Fibroblast of lung (primary cell): ENCODE measurements at regions not wholly inside any gene's neighbourhood (a gene's known extent, or its start where the extent isn't known, plus 50 kb on each side); places are given as distances from the start of the nearest gene placed in this dataset.

Source experiments
- DNase-seq, 2 donors: peaks; one replicate each; pipeline versions ENCODE4 v3.0.0 to v3.0.0-alpha.2; 2010; ENCODE audit warnings: low read depth in 2 of 2
- H2AFZ ChIP-seq: 2 replicates; pipeline ENCODE4 v1.5.1; 2012; ENCODE audit warnings: low read length, control low read depth, inconsistent platforms
- H3K27ac ChIP-seq: 2 replicates; pipeline ENCODE4 v1.5.1; 2011; ENCODE audit warnings: low read length, control low read depth; ENCODE audit not compliant: insufficient read depth
- H3K27me3 ChIP-seq: 2 replicates; pipeline ENCODE4 v1.5.1; 2011; ENCODE audit warnings: mild to moderate bottlenecking, low read length; ENCODE audit not compliant: control insufficient read depth, insufficient read depth
- H3K36me3 ChIP-seq: 2 replicates; pipeline ENCODE4 v1.5.1; 2011; ENCODE audit warnings: low read length; ENCODE audit not compliant: control insufficient read depth, insufficient read depth
- H3K4me1 ChIP-seq: 2 replicates; pipeline ENCODE4 v1.5.1; 2011; ENCODE audit warnings: low read length; ENCODE audit not compliant: control insufficient read depth, insufficient read depth; ENCODE audit errors: extremely low read depth
- H3K4me2 ChIP-seq: 2 replicates; pipeline ENCODE4 v1.5.1; 2011; ENCODE audit warnings: low read length, control low read depth; ENCODE audit not compliant: insufficient read depth; ENCODE audit errors: extremely low read depth
- H3K4me3 ChIP-seq, 4 experiments: fragments of 200-600 bp in 1 of 4; sonication (generic) in 1 of 4; replicated peaks in 1 of 4; 2 replicates each; pipeline ENCODE4 v1.5.1; 2011 to 2016; ENCODE audit warnings: low read length in 4 of 4, low read depth in 3 of 4, mild to moderate bottlenecking in 3 of 4, control low read depth in 2 of 4, inconsistent platforms in 1 of 4, mixed read lengths in 1 of 4; ENCODE audit not compliant: insufficient read depth in 1 of 4; ENCODE audit errors: control extremely low read depth in 1 of 4
- H3K79me2 ChIP-seq: 2 replicates; pipeline ENCODE4 v1.5.1; 2012; ENCODE audit warnings: mild to moderate bottlenecking, low read length, inconsistent platforms; ENCODE audit not compliant: control insufficient read depth, insufficient read depth
- H3K9ac ChIP-seq: 2 replicates; pipeline ENCODE4 v1.5.1; 2011; ENCODE audit warnings: mild to moderate bottlenecking, low read length, control low read depth; ENCODE audit not compliant: insufficient read depth
- H3K9me3 ChIP-seq: 2 replicates; pipeline ENCODE4 v1.5.1; 2012; ENCODE audit warnings: low read depth, low read length; ENCODE audit not compliant: control insufficient read depth, insufficient read depth
- H4K20me1 ChIP-seq: 2 replicates; pipeline ENCODE4 v1.5.1; 2011; ENCODE audit warnings: low read length; ENCODE audit not compliant: control insufficient read depth, insufficient read depth; ENCODE audit errors: extremely low read depth
- EZH2 ChIP-seq: IDR thresholded peaks from 2 replicates; pipeline ENCODE4 v1.5.1; 2012; ENCODE audit warnings: low read length, control low read depth, mild to moderate bottlenecking; ENCODE audit errors: missing control alignments
- TF ChIP-seq, protein P1 (sequence below), 2 donors: IDR thresholded peaks in 1 of 2; conservative IDR thresholded peaks in 1 of 2; 1 replicate in 1 of 2; 2 replicates in 1 of 2; pipeline ENCODE4 v1.5.1; 2011 to 2012; ENCODE audit warnings: low read length in 2 of 2, control low read depth in 1 of 2, inconsistent platforms in 1 of 2, low read depth in 1 of 2, mild to moderate bottlenecking in 1 of 2

DNA sequence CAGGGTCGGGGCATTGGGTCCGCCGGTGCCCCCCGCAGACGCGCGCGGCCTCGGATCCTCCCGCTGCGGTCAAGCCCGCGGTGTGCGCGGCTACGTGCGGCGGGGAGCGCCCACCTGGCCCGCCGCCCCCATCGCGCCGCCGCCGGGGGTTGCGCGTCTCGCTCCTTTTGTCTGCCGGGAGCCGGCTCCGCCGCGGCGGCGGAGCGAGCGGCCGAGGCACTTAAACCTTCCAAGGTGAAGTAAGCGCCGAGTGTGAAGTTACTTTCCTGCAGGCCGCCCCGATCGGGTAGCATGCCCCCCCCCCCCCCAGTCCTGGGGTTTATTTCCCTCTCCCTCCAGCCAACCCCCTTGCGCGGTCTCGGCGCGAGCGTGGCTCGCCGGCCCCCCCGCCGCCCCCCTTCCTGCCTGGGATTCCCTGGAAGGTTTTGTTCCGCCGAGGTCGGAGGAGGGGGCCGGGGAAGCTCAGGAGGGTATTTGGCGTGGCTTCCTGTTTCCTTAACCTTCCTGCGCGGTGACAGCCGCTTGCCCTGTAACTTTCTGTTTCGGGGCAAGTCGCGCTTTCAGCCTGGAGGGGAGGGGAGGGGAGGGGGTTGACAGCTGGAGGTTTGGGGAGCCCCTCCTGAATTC lies 56.6 kb upstream of the GSE1 start:
- peak overlapping the region; percentile 63 for H3K9ac ChIP-seq
- H3K4me1 ChIP-seq, result peaks cover 2% of the 10 kb centered on the region
- H3K9me3 ChIP-seq, result no peaks in the 10 kb centered on the region
- peak overlapping the region; percentile 87 for H3K27ac ChIP-seq
- H2AFZ ChIP-seq, result no peak overlapping the region
- H3K36me3 ChIP-seq, result no peaks in the 10 kb centered on the region
- TF ChIP-seq, protein P1, sequence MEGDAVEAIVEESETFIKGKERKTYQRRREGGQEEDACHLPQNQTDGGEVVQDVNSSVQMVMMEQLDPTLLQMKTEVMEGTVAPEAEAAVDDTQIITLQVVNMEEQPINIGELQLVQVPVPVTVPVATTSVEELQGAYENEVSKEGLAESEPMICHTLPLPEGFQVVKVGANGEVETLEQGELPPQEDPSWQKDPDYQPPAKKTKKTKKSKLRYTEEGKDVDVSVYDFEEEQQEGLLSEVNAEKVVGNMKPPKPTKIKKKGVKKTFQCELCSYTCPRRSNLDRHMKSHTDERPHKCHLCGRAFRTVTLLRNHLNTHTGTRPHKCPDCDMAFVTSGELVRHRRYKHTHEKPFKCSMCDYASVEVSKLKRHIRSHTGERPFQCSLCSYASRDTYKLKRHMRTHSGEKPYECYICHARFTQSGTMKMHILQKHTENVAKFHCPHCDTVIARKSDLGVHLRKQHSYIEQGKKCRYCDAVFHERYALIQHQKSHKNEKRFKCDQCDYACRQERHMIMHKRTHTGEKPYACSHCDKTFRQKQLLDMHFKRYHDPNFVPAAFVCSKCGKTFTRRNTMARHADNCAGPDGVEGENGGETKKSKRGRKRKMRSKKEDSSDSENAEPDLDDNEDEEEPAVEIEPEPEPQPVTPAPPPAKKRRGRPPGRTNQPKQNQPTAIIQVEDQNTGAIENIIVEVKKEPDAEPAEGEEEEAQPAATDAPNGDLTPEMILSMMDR (conservative IDR thresholded peaks at IDR 0.05 in 1 of 2, IDR thresholded peaks at IDR 0.05 in 1 of 2; ENCODE audit: low read depth in 1 of 2, low read length in 2 of 2), result no peak
- TF ChIP-seq EZH2, result no peak
- peak overlapping the region; percentile 92 for H3K4me2 ChIP-seq
- peak in 1 of 2 donors; percentile 48 for DNase-seq
- H3K4me3 ChIP-seq, result peak overlapping the region; percentile 80 to 95 (median 82)
- H3K27me3 ChIP-seq, result no peaks in the 10 kb centered on the region
- H4K20me1 ChIP-seq, result no peaks in the 10 kb centered on the region
- peaks cover 32% of the 10 kb centered on the region for H3K79me2 ChIP-seq

DNA sequence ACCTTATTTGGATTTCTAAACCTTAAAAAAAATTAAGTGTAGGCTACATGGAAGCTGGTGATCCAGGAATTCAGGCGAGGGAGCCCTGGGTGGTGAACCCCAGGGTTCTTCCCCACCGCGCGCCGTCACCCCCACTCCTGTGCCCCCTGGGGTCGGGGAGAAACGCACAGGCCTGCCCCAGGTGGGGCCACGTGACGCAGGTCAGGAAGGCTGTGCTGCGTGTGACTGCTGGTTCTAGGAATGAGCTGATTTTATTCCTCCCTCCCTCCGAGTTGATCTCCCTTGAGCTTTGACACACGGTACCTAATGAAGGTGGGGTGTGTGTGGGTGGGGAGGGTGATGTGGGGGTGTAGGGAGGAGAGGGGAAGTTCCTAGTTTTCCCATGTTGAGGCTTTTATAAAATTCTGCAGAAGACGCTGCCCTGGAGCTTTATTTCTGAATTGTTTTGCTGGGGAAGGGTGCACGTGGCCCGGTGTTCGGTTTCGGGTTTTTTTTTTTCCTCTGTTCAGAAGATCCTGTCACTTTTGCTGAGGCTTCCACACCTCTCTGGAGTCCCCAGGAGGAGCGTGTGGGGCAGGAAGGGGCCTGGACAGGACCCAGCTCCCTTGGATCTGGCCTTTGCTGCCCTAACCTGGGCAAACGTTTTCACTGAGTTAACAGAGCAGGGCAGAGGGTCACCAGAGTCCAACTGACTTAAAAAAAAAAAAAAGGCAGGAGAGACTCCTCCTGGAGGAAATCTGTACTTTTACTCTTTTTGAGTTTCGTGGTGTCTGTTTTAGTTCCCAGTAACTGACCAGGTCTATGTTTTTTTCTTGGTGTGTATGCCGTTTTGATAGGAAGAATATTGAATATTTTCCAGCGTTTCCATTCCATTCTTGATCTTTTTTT lies 55.8 kb upstream of the GSE1 start:
- no peak overlapping the region for H2AFZ ChIP-seq
- TF ChIP-seq, protein P1 (conservative IDR thresholded peaks at IDR 0.05 in 1 of 2, IDR thresholded peaks at IDR 0.05 in 1 of 2; ENCODE audit: low read depth in 1 of 2, low read length in 2 of 2), result peak; percentile 13 to 15
- no peak for TF ChIP-seq EZH2

DNA sequence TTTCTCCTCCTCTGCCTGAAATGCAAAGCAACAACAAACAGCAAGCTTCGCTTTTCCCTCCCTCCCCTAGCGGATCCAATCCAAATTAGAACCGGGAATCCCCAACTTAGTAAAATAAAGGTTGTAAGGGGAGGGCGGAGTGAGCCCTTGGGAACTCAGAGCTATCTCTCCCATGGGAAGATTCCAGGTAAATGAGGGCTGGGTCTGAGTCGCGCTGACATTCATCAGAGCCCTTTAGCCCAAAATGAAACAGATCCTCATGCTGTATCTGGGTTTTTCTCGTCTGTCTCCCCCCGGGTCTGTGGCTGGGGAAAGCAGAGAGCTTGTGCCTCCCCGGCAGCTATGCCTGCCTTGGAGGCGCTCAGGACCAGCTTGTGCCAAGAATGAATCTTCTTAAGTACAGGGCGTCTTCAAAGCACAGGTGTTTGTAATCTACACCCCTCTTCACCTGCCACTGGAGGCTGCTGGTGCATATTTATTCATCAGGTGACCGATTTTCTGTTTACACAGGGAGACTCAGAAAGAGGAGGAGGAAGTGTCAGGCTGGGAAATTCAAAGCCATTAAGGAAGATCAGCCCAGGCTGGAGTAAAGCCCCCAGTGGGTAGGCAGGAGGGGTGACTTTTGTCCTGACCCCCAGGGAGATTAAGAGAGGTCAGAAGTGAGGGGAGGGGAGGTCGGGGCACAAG lies 55.0 kb upstream of the GSE1 start:
- peak overlapping the region; percentile 92 for H3K4me2 ChIP-seq
- no peaks in the 10 kb centered on the region for H3K27me3 ChIP-seq
- peak overlapping the region; percentile 43 to 95 (median 80) for H3K4me3 ChIP-seq
- H2AFZ ChIP-seq, result no peak overlapping the region
- H3K4me1 ChIP-seq, result peaks cover under 1% of the 10 kb centered on the region
- peaks cover 39% of the 10 kb centered on the region for H3K79me2 ChIP-seq
- no peaks in the 10 kb centered on the region for H4K20me1 ChIP-seq
- no peaks in the 10 kb centered on the region for H3K36me3 ChIP-seq
- no peak for DNase-seq
- no peaks in the 10 kb centered on the region for H3K9me3 ChIP-seq
- TF ChIP-seq EZH2, result no peak
- TF ChIP-seq, protein P1 (conservative IDR thresholded peaks at IDR 0.05 in 1 of 2, IDR thresholded peaks at IDR 0.05 in 1 of 2; ENCODE audit: low read depth in 1 of 2, low read length in 2 of 2), result peak in 1 of 2 donors; percentile 3
- H3K9ac ChIP-seq, result no peak overlapping the region
- H3K27ac ChIP-seq, result no peak overlapping the region

More for the DNA sequence above, 55.8 kb upstream of the GSE1 start:
- Histone ChIP-seq H3K27ac (peak overlapping the region; percentile 19), H3K9ac (peak overlapping the region; percentile 63), H3K4me1 (peaks cover 2% of the 10 kb centered on the region), H4K20me1 (no peaks in the 10 kb centered on the region), H3K4me2 (peak overlapping the region; percentile 92), H3K9me3 (no peaks in the 10 kb centered on the region), H3K27me3 (no peaks in the 10 kb centered on the region), H3K79me2 (peaks cover 34% of the 10 kb centered on the region), H3K4me3 (peak overlapping the region; percentile 43 to 95 (median 80)), H3K36me3 (no peaks in the 10 kb centered on the region)
- no peak for DNase-seq
